CD4-positive, alpha-beta T cell treated with Interferon gamma for 1 hour (primary cell): ENCODE measurements at regions not wholly inside any gene's neighbourhood (a gene's known extent, or its start where the extent isn't known, plus 50 kb on each side); places are given as distances from the start of the nearest gene placed in this dataset.

Source experiments
- DNase-seq: peaks from one replicate; pipeline ENCODE4 v3.0.0-alpha.2; 2020

DNA sequence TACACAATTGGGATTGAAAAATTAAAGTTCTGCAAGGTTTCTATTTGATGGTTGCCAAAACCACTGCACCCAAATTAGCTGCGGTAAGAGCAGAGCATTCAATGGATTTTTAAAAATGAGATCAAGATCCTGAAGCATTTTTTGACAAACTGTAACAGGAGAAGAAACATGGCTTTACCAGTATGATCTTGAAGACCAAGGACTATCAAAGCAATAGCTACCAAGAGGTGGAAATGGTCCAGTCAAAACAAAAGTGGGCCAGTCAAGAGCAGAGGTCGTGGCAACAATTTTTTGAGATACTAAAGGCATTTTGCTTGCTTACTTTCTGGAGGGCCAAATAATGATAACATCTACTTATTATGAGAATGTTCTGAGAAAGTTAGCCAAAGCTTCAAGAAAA, 186.8 kb downstream of the RDH14 start:
- DNase-seq, result no peak

GRCh38 chr2:18373081-18373480, 187.4 kb downstream of the RDH14 start:
- DNase-seq, result no peak

DNA sequence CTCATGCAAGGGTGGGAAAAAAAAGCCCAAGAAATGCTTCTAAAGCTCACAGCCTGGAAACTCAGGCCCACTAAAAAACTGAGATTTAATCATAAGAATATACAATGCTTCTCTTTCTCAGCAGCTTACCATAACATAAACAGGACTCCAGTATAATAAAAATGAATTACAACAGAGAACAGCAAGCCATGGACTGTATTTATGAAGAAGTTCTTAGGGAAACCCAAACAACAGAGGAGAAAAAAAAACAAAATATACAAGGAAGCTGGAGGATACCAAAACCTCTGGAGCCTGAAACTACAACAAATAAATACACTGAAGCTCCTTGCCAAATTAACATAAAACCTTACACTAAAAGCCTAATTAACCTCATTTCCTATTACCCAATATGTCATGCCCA, 187.8 kb downstream of the RDH14 start:
- no peak for DNase-seq

GRCh38 chr2:18369760-18370159, 190.7 kb downstream of the RDH14 start:
- DNase-seq, result no peak

DNA sequence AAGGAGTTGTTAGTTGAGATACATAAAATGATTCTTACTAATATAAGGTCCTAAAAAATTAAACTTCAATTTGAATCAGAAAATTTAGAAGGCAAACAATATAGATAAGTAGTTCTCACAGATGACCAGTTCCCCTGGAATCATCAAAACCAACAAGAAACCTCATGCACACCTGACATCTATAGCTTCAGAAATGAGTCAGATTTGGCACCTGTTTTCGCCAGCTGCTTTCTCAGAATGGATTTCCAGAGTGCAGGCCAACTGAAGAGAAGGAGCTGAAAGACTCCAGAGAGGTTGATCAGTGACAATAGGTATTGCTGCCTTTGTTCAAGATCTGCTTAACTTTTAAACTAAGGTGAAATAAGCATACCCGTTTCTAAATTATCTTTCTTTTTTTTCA, 192.4 kb downstream of the RDH14 start:
- DNase-seq, result no peak

GRCh38 chr2:18365342-18365741, 195.1 kb downstream of the RDH14 start:
- no peak for DNase-seq

DNA sequence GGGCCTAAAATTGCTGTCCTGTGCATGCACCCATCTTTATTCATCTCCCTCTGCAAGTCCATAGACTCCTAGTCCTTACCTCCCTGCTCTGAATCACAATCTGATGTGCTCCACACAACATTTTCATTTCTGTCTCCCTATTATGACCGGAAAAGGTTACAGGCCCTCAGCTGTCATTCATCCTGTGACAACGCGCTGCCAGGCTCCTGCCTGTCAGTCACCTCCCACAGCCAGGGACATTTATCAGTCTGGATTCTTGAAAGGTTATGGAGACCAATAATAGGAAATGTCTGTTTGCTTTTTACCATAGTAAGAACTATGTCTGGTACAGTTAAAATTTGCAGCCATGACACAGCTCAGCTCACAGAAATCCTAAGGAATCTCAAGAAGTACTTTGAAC, 197.1 kb downstream of the RDH14 start:
- DNase-seq, result no peak

GRCh38 chr2:18362696-18363095, 197.8 kb downstream of the RDH14 start:
- no peak for DNase-seq

DNA sequence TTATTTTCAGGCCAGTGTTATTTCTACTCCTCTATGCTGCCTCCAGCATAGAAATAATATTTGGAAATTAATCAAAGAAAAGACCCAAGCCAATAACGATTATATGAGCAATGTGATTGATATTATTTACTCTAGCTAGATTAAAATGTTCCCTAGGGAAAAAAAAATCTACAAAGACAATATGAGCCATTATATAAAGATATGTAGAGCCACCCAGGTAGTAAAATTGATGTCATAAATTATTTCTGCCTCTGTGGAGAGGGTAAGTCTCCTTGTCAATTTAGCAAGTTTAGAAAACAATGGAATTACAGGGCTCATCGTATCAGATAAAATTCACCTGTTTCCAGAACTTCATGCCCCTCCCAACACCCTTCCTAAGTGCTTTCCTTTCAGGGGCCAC, 202.9 kb downstream of the RDH14 start:
- DNase-seq, result no peak

- no peak for DNase-seq
Observed at GRCh38 chr2:18356676-18357075, 203.8 kb downstream of the RDH14 start.

- DNase-seq, result no peak
Observed at GRCh38 chr2:18349421-18349820, 211.0 kb downstream of the RDH14 start.

- DNase-seq, result no peak
Observed at GRCh38 chr2:18346874-18347273, 213.6 kb downstream of the RDH14 start.

DNA sequence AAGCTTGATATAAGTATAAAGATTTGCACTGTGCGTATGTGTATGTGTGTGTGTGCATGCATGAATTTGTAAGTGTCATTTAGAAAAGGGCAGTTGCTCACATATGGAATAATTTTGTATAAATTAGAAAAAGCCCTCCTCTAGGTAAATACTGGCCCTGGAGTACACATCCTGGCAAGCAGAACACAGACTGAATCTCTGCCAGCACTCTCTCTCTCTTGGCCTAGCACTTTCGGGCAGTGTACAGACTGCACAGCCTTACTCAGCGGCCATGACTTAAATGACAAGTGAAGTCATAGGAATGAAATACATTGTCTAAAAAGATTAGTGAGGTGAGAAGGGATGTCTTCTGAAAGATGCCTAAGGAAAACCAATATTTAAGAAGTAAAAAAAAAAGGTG, 214.1 kb downstream of the RDH14 start:
- no peak for DNase-seq

GRCh38 chr2:18345848-18346247, 214.6 kb downstream of the RDH14 start:
- no peak for DNase-seq

DNA sequence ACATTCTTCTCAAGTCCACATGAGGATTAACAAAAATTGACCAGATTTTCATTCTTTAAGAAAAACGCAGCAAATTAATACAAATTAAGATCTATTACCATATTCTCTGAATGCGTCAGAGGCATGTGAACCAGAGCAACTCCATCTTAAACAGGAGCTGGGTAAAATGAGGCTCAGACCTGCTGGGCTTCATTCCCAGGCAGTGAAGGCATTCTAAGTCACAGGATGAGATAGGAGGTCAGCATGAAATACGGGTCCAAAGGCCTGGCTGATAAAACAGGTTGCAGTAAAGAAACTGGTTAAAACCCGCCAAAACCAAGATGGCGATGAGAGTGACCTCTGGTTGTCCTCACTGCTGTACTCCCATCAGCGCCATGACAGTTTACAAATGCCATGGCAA, 217.6 kb downstream of the RDH14 start:
- no peak for DNase-seq

DNA sequence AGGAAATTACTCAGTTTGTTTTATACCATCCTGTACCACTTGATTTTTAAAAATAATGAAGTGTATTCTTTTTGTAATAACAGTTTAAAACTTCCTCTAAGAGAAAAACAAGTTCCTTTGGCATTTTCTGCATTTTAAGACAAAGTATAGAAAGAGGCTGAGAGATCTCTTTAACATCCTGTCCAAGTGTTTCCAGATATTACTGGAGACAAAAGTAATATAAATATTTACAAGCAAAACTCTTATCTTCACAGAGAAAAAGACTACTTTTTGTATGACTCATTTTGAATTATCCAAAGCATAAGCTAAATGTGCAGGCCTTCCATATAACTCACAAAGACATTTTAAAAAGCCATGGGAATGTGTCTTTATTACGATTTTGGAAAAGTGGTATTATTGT, 221.1 kb downstream of the RDH14 start:
- DNase-seq, result no peak

DNA sequence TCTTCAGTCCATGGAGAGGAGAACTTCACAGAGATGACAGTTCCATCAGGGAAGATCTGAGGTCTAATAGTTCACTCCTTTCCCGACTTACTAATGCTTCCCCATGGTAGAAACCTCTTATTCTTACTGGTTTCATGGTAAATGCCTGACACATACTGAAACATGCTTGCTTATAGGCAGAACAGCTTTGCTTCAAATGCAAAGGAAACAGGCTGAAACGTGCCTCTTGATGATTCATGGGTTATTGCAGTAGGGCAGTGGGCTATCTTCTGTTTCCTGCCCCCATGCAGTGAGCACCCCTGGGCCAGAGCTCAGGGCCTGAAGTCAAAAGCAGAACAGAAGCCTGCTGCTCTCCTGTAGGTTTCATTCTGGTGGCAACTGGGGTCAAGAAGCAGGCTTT, 223.5 kb downstream of the RDH14 start:
- no peak for DNase-seq

DNA sequence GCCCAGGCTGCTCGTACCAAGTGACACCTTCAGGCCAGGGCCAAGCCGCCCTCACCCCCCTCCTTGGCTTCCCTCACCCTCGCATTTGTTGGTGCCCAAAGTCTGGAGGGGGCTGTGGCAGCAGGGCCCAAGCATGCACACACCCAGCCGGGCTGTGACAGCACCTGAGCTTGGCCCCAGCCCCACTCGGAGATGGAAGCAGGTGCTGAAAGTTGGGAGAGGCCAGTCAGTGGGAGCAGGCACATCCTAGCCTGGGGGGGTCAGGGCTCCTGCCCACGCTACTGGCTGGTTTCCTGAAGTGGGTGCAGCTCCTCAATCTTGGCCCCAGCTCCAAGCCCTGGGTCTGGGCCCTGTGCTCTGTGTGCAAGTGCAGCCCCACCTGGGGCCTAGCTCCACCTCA, 228.0 kb downstream of the RDH14 start:
- no peak for DNase-seq

DNA sequence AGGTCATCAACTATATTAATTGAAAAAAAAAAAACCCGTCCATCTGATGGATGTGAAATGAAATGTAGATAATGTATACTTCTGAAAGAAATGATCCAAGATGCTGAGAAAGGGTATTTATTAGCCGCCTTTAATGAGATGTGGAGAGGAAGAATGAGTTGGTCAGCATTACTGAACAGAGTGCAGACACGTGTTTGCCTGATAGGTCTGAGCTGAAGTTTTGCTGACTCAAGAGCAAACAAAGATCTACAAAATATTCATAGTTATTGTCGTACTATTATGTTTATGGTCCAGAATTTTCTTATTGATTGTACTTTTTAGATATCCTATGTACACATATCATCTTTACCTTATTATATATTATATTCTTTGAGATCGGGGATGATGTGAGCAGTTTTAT, 235.3 kb downstream of the RDH14 start:
- DNase-seq, result no peak

GRCh38 chr2:18319987-18320386, 240.5 kb downstream of the RDH14 start:
- DNase-seq, result no peak

- no peak for DNase-seq
Observed at GRCh38 chr2:18317017-18317416, 243.4 kb downstream of the RDH14 start.

DNA sequence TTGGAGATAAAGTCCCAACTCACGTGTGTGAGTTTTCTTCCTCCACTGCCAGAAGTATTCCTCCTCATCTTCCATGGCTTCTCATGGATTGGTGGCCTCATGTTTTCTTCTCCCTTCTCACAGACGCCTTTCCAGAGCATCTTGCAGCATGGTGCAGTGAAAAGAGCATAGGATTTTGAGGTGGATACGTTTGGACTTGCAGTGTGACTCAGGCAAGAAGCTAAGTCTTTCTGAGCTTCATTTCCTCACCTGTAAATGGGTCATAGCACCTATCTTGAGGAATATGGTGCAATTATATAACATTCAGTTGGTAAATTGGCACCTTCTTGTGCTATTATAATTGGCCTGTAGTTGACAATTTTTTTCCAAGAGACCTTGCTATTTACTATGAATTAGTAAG, 247.6 kb downstream of the RDH14 start:
- no peak for DNase-seq

- no peak for DNase-seq
Observed at GRCh38 chr2:18311420-18312195, 248.8 kb downstream of the RDH14 start.

- no peak for DNase-seq
Observed at GRCh38 chr2:18309627-18310026, 250.8 kb downstream of the RDH14 start.

DNA sequence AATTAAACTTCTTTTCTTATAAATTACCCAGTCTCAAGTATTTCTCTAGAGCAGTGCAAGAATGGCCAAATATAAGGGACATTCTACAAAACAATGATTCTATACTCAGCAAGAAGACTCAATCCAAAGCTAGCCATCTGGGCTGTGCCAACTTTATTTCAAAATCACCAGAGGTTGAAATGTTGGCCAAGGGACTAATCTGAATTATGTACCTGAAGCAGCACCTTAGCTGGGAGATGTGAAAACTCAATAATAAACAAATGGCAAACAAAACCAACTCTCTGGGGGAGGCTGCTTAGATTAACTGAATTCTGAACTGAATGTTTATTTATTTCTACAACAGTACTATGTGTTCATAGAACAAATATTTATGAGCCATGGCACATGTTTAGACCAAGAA, 251.3 kb downstream of the RDH14 start:
- DNase-seq, result no peak

DNA sequence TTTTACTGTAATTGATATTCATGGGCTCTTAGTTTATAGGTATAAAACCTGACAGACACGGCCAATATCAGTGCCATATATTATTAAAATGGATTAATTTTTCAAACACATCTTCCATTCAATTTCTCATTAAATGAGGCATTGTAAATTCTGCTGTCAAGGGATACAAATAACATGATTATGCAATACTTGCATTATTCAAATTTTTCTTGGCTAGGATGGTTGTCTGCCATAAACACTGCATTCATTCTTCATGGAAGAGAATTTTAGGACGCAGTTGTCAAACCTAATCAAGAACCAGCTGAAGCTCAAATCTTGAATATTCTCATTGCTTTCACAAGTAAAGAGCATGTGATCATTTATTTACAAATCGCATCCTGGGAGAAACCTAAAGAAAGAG, 255.6 kb downstream of the RDH14 start:
- no peak for DNase-seq
